Right lobe of liver (tissue), 6 donors: ENCODE measurements at regions not wholly inside any gene's neighbourhood (a gene's known extent, or its start where the extent isn't known, plus 50 kb on each side); places are given as distances from the start of the nearest gene placed in this dataset.
A peak's percentile ranks its signal among the peaks of the same experiment; 100 is the strongest.

Source experiments
- ATAC-seq, 4 donors: fragments of 200-7000 bp; cut with Tn5 transposase; one replicate each; pipeline ENCODE4 v1.9.1; 2020; ENCODE audit warnings: mild to moderate bottlenecking in 4 of 4, moderate library complexity in 4 of 4
- DNase-seq, 3 donors: peaks; one replicate each; pipeline ENCODE4 v3.0.0-alpha.2; 2020
- H3K27ac ChIP-seq, 3 donors: fragments of 200-600 bp; one replicate each; pipeline ENCODE4 v1.8.0; 2022
- H3K27me3 ChIP-seq, 2 donors: fragments of 200-600 bp; one replicate each; pipeline ENCODE4 v1.8.0; 2022
- H3K36me3 ChIP-seq, 4 donors: fragments of 200-600 bp; sonication (generic) in 1 of 4; one replicate each; pipeline versions ENCODE4 v1.5.1 to v1.8.0; 2017 to 2022; ENCODE audit warnings: control low read depth in 1 of 4
- H3K4me1 ChIP-seq, 4 donors: fragments of 200-600 bp; sonication (generic) in 1 of 4; one replicate each; pipeline versions ENCODE4 v1.5.1 to v1.8.0; 2017 to 2022; ENCODE audit warnings: control low read depth in 1 of 4
- H3K4me3 ChIP-seq, 3 donors: fragments of 200-600 bp; one replicate each; pipeline ENCODE4 v1.8.0; 2022
- H3K9me3 ChIP-seq, 4 donors: fragments of 200-600 bp; sonication (generic) in 1 of 4; one replicate each; pipeline versions ENCODE4 v1.5.1 to v1.8.0; 2017 to 2022; ENCODE audit warnings: control low read depth in 1 of 4
- POLR2A ChIP-seq: fragments of 450-650 bp; IDR thresholded peaks from one replicate; pipeline ENCODE4 v1.6.1; 2017; ENCODE audit warnings: antibody characterized with exemption, mild to moderate bottlenecking
- WGBS: methylation state at CpG from one replicate; pipeline ENCODE4 v1.1.6; 2018; ENCODE audit warnings: low coverage, low lambda C conversion rate; ENCODE audit not compliant: insufficient coverage; ENCODE audit errors: missing lambda C conversion rate; 5-methylcytosine and 5-hydroxymethylcytosine counted together
- intact Hi-C, 2 donors: fragments of 100-400 bp; cut with DNase I; formaldehyde crosslinking; loops; one replicate each; pipeline versions ENCODE4 v1.11.2 to v1.14.1; 2022
- TF ChIP-seq, protein P1 (sequence below), 4 donors: fragments of 200-600 bp in 3 of 4; fragments of 450-650 bp in 1 of 4; IDR thresholded peaks; one replicate each; pipeline versions ENCODE4 v1.5.1 to v1.8.0; 2016 to 2022; ENCODE audit warnings: antibody characterized with exemption in 4 of 4, mild to moderate bottlenecking in 2 of 4
- donor health status: DM: no; HTN: yes; CAD: no.
- donor health status: DM: no; HTN: no; CAD: no.
- donor health status: DM: no; HTN: no; CAD: no.
- donor health status: DM: no; HTN: yes; CAD: no.
- donor health status: DM: no; HTN: yes; CAD: no.

- intact Hi-C loops = no loop called here
- H3K27ac ChIP-seq = no peak overlapping the region
- ATAC-seq = no peak
- TF ChIP-seq, protein P1, sequence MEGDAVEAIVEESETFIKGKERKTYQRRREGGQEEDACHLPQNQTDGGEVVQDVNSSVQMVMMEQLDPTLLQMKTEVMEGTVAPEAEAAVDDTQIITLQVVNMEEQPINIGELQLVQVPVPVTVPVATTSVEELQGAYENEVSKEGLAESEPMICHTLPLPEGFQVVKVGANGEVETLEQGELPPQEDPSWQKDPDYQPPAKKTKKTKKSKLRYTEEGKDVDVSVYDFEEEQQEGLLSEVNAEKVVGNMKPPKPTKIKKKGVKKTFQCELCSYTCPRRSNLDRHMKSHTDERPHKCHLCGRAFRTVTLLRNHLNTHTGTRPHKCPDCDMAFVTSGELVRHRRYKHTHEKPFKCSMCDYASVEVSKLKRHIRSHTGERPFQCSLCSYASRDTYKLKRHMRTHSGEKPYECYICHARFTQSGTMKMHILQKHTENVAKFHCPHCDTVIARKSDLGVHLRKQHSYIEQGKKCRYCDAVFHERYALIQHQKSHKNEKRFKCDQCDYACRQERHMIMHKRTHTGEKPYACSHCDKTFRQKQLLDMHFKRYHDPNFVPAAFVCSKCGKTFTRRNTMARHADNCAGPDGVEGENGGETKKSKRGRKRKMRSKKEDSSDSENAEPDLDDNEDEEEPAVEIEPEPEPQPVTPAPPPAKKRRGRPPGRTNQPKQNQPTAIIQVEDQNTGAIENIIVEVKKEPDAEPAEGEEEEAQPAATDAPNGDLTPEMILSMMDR (IDR thresholded peaks at IDR 0.05) = no peak
- no peak for TF ChIP-seq POLR2A
- 62% methylated on average over 2 of the region's 2 CpGs for WGBS
- H3K27me3 ChIP-seq = no peaks in the 10 kb centered on the region
- peaks cover 0 to 11% (median 0%) of the 10 kb centered on the region in 4 donors for H3K4me1 ChIP-seq
- no peaks in the 10 kb centered on the region for H3K36me3 ChIP-seq
- H3K9me3 ChIP-seq = no peaks in the 10 kb centered on the region
- no peak for DNase-seq
- H3K4me3 ChIP-seq = no peak overlapping the region
These were observed 1290.3 kb downstream of the XPNPEP1 start for GRCh38 chr10:108633046-108633445.

GRCh38 chr10:108632144-108632543, 1291.2 kb downstream of the XPNPEP1 start:
- H3K9me3 ChIP-seq = no peaks in the 10 kb centered on the region
- TF ChIP-seq, protein P1 (IDR thresholded peaks at IDR 0.05) = no peak
- TF ChIP-seq POLR2A = no peak
- intact Hi-C loops = no loop called here
- no peak overlapping the region for H3K4me3 ChIP-seq
- H3K36me3 ChIP-seq = no peaks in the 10 kb centered on the region
- H3K4me1 ChIP-seq = peaks cover 0 to 11% (median 0%) of the 10 kb centered on the region in 4 donors
- WGBS = 82% methylated on average over 1 of the region's 1 CpG
- ATAC-seq = no peak
- DNase-seq = no peak
- H3K27ac ChIP-seq = no peak overlapping the region
- no peaks in the 10 kb centered on the region for H3K27me3 ChIP-seq

- peaks cover 0 to 11% (median 0%) of the 10 kb centered on the region in 4 donors for H3K4me1 ChIP-seq
- H3K4me3 ChIP-seq = no peak overlapping the region
- H3K9me3 ChIP-seq = no peaks in the 10 kb centered on the region
- DNase-seq = no peak
- no peaks in the 10 kb centered on the region for H3K36me3 ChIP-seq
- no peaks in the 10 kb centered on the region for H3K27me3 ChIP-seq
- ATAC-seq = no peak
- intact Hi-C loops = no loop called here
- WGBS = 72% methylated on average over 2 of the region's 2 CpGs
- TF ChIP-seq, protein P1 (IDR thresholded peaks at IDR 0.05) = no peak
- TF ChIP-seq POLR2A = no peak
- no peak overlapping the region for H3K27ac ChIP-seq
These were observed 1292.0 kb downstream of the XPNPEP1 start for GRCh38 chr10:108631332-108631731.

GRCh38 chr10:108629834-108630233, 1293.5 kb downstream of the XPNPEP1 start:
- no peaks in the 10 kb centered on the region for H3K9me3 ChIP-seq
- intact Hi-C loops = no loop called here
- H3K27me3 ChIP-seq = no peaks in the 10 kb centered on the region
- TF ChIP-seq, protein P1 (IDR thresholded peaks at IDR 0.05) = peak; percentile 54 to 69 (median 60)
- TF ChIP-seq POLR2A = no peak
- no peak overlapping the region for H3K4me3 ChIP-seq
- peaks cover 0 to 11% (median 0%) of the 10 kb centered on the region in 4 donors for H3K4me1 ChIP-seq
- ATAC-seq (peak; percentile 98 to 100 (median 100)), DNase-seq (peak in 1 of 3 donors; percentile 48)
- no peaks in the 10 kb centered on the region for H3K36me3 ChIP-seq
- WGBS = 10% methylated on average over 3 of the region's 3 CpGs
- no peak overlapping the region for H3K27ac ChIP-seq

- intact Hi-C loops = no loop called here
- no peak overlapping the region for H3K4me3 ChIP-seq
- WGBS = 50% methylated on average over 1 of the region's 1 CpG
- peaks cover 0 to under 1% (median 0%) of the 10 kb centered on the region in 4 donors for H3K4me1 ChIP-seq
- DNase-seq (no peak), ATAC-seq (no peak)
- H3K9me3 ChIP-seq = no peaks in the 10 kb centered on the region
- TF ChIP-seq, protein P1 (IDR thresholded peaks at IDR 0.05) = no peak
- no peak for TF ChIP-seq POLR2A
- H3K36me3 ChIP-seq = no peaks in the 10 kb centered on the region
- H3K27ac ChIP-seq = no peak overlapping the region
- no peaks in the 10 kb centered on the region for H3K27me3 ChIP-seq
These were observed 1299.3 kb downstream of the XPNPEP1 start for GRCh38 chr10:108624052-108624451.
